OCI-LY7 (cell line): ENCODE measurements at regions not wholly inside any gene's neighbourhood (a gene's known extent, or its start where the extent isn't known, plus 50 kb on each side); places are given as distances from the start of the nearest gene placed in this dataset.
"Not testable (repeated sequence)": the region's sequence is repeated elsewhere in the genome, so short reads cannot be mapped to it uniquely, and the experiment has no call there.

ENCODE experiments used
- BruUV-seq: library from RNA; stranded (reverse); fragments of 400-500 nt; replicated peaks from 2 replicates; lab custom pipeline; 2021; lab: Mats Ljungman, UMichigan
- CTCF ChIA-PET: fragments of 300-600 bp; sonication (Branson Sonifier 250); formaldehyde crosslinking; loops from one replicate; lab custom pipeline; 2022; ENCODE audit warnings: antibody characterized with exemption; ENCODE audit not compliant: unreplicated experiment; lab: Charles Lee
- POLR2A ChIA-PET: fragments of 300-600 bp; sonication (Branson Sonifier 250); formaldehyde crosslinking; loops from one replicate; lab custom pipeline; 2022; ENCODE audit warnings: antibody characterized with exemption; lab: Charles Lee
- DNase-seq: peaks from one replicate; pipeline ENCODE4 v3.0.0-alpha.2; 2015; ENCODE audit warnings: low spot score
- H2AFZ ChIP-seq: fragments of 200-600 bp; sonication (generic), shearing (Covaris generic); 2 replicates; pipeline ENCODE4 v1.6.1; 2014; ENCODE audit warnings: mild to moderate bottlenecking, antibody characterized with exemption, low read length, moderate library complexity
- H3K27ac ChIP-seq: fragments of 200-600 bp; sonication (generic); 2 replicates; pipeline ENCODE4 v1.5.1; 2014; ENCODE audit warnings: mixed run types, low read depth, mild to moderate bottlenecking, moderate library complexity, low read length, inconsistent platforms; ENCODE audit not compliant: poor library complexity, severe bottlenecking
- H3K36me3 ChIP-seq: fragments of 200-600 bp; sonication (generic); 2 replicates; pipeline ENCODE4 v1.6.1; 2014; ENCODE audit warnings: mild to moderate bottlenecking, antibody characterized with exemption, low read length, moderate library complexity, mixed read lengths; ENCODE audit not compliant: insufficient read depth
- H3K4me1 ChIP-seq: fragments of 200-600 bp; sonication (generic); 2 replicates; pipeline ENCODE4 v1.5.1; 2014; ENCODE audit warnings: mild to moderate bottlenecking, low read length; ENCODE audit not compliant: insufficient read depth, poor library complexity, severe bottlenecking
- H3K4me2 ChIP-seq: fragments of 200-600 bp; sonication (generic); 2 replicates; pipeline ENCODE4 v1.6.1; 2014; ENCODE audit warnings: mild to moderate bottlenecking, low read length
- H3K4me3 ChIP-seq: fragments of 200-600 bp; sonication (generic); 2 replicates; pipeline ENCODE4 v1.5.1; 2014; ENCODE audit warnings: mild to moderate bottlenecking, low read depth, low read length; ENCODE audit not compliant: poor library complexity, severe bottlenecking
- H3K79me2 ChIP-seq: fragments of 200-600 bp; sonication (generic); 2 replicates; pipeline ENCODE4 v1.6.1; 2016; ENCODE audit warnings: low read depth, mild to moderate bottlenecking, low read length, moderate library complexity, mixed read lengths; ENCODE audit not compliant: insufficient read depth
- H3K9me2 ChIP-seq: fragments of 200-600 bp; sonication (generic); 2 replicates; pipeline ENCODE4 v1.6.1; 2016; ENCODE audit warnings: mild to moderate bottlenecking, low read length, mixed read lengths; ENCODE audit not compliant: insufficient read depth
- H3K9me3 ChIP-seq: fragments of 200-600 bp; sonication (generic); 2 replicates; pipeline ENCODE4 v1.6.1; 2014; ENCODE audit warnings: mild to moderate bottlenecking, mixed run types, low read length, mixed read lengths
- H4K20me1 ChIP-seq: fragments of 200-600 bp; sonication (generic); 2 replicates; pipeline ENCODE4 v1.6.1; 2014; ENCODE audit warnings: mild to moderate bottlenecking, antibody characterized with exemption, low read length, moderate library complexity, mixed read lengths; ENCODE audit not compliant: insufficient read depth
- EZH2phosphoT487 ChIP-seq: fragments of 200-600 bp; sonication (generic); IDR thresholded peaks from 2 replicates; pipeline ENCODE4 v1.6.1; 2018; ENCODE audit warnings: low read depth, borderline replicate concordance, mild to moderate bottlenecking, mixed run types, antibody characterized with exemption, low read length, moderate library complexity, mixed read lengths
- intact Hi-C: fragments of 100-400 bp; cut with micrococcal nuclease; formaldehyde crosslinking; loops from one replicate; pipeline ENCODE4 v1.10.0; 2022; ENCODE audit not compliant: unreplicated experiment
- TF ChIP-seq, protein P1 (sequence below): fragments of 200-600 bp; sonication (generic); conservative IDR thresholded peaks from 2 replicates; pipeline ENCODE4 v1.5.1; 2014; ENCODE audit warnings: mild to moderate bottlenecking, antibody characterized with exemption, low read length, moderate library complexity, mixed read lengths

GRCh38 chr2:77737236-77737635, 215.1 kb upstream of the LRRTM4 start:
- no peaks in the 10 kb centered on the region for H3K36me3 ChIP-seq
- no peak for TF ChIP-seq EZH2phosphoT487
- TF ChIP-seq, protein P1, sequence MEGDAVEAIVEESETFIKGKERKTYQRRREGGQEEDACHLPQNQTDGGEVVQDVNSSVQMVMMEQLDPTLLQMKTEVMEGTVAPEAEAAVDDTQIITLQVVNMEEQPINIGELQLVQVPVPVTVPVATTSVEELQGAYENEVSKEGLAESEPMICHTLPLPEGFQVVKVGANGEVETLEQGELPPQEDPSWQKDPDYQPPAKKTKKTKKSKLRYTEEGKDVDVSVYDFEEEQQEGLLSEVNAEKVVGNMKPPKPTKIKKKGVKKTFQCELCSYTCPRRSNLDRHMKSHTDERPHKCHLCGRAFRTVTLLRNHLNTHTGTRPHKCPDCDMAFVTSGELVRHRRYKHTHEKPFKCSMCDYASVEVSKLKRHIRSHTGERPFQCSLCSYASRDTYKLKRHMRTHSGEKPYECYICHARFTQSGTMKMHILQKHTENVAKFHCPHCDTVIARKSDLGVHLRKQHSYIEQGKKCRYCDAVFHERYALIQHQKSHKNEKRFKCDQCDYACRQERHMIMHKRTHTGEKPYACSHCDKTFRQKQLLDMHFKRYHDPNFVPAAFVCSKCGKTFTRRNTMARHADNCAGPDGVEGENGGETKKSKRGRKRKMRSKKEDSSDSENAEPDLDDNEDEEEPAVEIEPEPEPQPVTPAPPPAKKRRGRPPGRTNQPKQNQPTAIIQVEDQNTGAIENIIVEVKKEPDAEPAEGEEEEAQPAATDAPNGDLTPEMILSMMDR: no peak
- H3K79me2 ChIP-seq: no peaks in the 10 kb centered on the region
- ChIA-PET POLR2A (interaction anchor here (1.1 kb wide), 1 partner anchor 103 kb away, joined by 3 read pairs; no protein-coding TSS in a partner anchor), CTCF (no interaction called here)
- H2AFZ ChIP-seq: no peak overlapping the region
- intact Hi-C loops: no loop called here
- H3K4me1 ChIP-seq: no peaks in the 10 kb centered on the region
- DNase-seq: no peak
- no peak overlapping the region for H3K4me2 ChIP-seq
- no peaks in the 10 kb centered on the region for H3K9me2 ChIP-seq
- H3K9me3 ChIP-seq: no peaks in the 10 kb centered on the region
- no TSS peak for BruUV-seq
- no peaks in the 10 kb centered on the region for H4K20me1 ChIP-seq
- H3K4me3 ChIP-seq: no peak overlapping the region
- no peak overlapping the region for H3K27ac ChIP-seq

- no peak overlapping the region for H3K27ac ChIP-seq
- POLR2A ChIA-PET: no interaction called here
- CTCF ChIA-PET: no interaction called here
- no peaks in the 10 kb centered on the region for H3K9me3 ChIP-seq
- H3K9me2 ChIP-seq: no peaks in the 10 kb centered on the region
- H2AFZ ChIP-seq: no peak overlapping the region
- no peak for DNase-seq
- no peaks in the 10 kb centered on the region for H3K79me2 ChIP-seq
- H3K4me1 ChIP-seq: no peaks in the 10 kb centered on the region
- intact Hi-C loops: no loop called here
- H3K4me2 ChIP-seq: no peak overlapping the region
- BruUV-seq: no TSS peak
- no peaks in the 10 kb centered on the region for H3K36me3 ChIP-seq
- H3K4me3 ChIP-seq: no peak overlapping the region
- no peaks in the 10 kb centered on the region for H4K20me1 ChIP-seq
- no peak for TF ChIP-seq EZH2phosphoT487
- TF ChIP-seq, protein P1: no peak
Measured at GRCh38 chr2:77746780-77747179, 224.6 kb upstream of the LRRTM4 start.

DNA sequence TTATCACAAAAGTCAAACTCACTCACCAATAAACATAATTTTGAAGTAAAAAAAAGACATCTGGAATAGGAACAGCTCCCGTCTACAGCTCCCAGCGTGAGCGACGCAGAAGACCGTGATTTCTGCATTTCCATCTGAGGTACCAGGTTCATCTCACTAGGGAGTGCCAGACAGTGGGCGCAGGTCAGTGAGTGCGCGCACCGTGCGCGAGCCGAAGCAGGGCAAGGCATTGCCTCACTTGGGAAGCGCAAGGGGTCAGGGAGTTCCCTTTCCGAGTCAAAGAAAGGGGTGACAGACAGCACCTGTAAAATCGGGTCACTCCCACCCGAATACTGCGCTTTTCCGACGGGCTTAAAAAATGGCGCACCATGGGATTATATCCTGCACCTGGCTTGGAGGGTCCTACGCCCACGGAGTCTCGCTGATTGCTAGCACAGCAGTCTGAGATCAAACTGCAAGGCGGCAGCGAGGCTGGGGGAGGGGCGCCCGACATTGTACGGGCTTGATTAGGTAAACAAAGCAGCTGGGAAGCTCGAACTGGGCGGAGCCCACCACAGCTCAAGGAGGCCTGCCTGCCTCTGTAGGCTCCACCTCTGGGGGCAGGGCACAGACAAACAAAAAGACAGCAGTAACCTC, 231.7 kb upstream of the LRRTM4 start:
- intact Hi-C loops, H3K9me3 ChIP-seq, H3K27ac ChIP-seq, H3K4me1 ChIP-seq, H3K9me2 ChIP-seq, H3K4me2 ChIP-seq, H4K20me1 ChIP-seq, DNase-seq, POLR2A ChIA-PET, BruUV-seq, H2AFZ ChIP-seq, H3K4me3 ChIP-seq, H3K79me2 ChIP-seq, CTCF ChIA-PET, H3K36me3 ChIP-seq: not testable (repeated sequence)
